GM12878 (cell line): ENCODE measurements at regions not wholly inside any gene's neighbourhood (a gene's known extent, or its start where the extent isn't known, plus 50 kb on each side); places are given as distances from the start of the nearest gene placed in this dataset.

ENCODE experiments used
- ATAC-seq: fragments of 200-7000 bp; cut with Tn5 transposase; 3 replicates; pipeline ENCODE4 v1.9.1; 2020; ENCODE audit warnings: mild to moderate bottlenecking, moderate library complexity
- BruUV-seq: library from RNA; stranded (reverse); fragments of 400-500 nt; replicated peaks from 2 replicates; lab custom pipeline; 2021; lab: Mats Ljungman, UMichigan
- CTCF ChIA-PET: fragments of 300-600 bp; sonication (Branson Sonifier 250); formaldehyde crosslinking; extraction: SDS; loops from one replicate; lab custom pipeline; 2021; ENCODE audit warnings: inconsistent platforms; lab: Yijun Ruan, JAX
- POLR2A ChIA-PET: fragments of 350-600 bp; formaldehyde crosslinking; extraction: SDS; loops from one replicate; lab custom pipeline; 2021; ENCODE audit warnings: inconsistent platforms; lab: Charles Lee
- RAD21 ChIA-PET: fragments of 300-600 bp; sonication (Branson Sonifier 250); formaldehyde crosslinking; loops from one replicate; lab custom pipeline; 2023; ENCODE audit warnings: antibody characterized with exemption; ENCODE audit not compliant: unreplicated experiment; lab: Charles Lee
- SMC1A ChIA-PET: fragments of 300-600 bp; sonication (Branson Sonifier 250); formaldehyde crosslinking; loops from one replicate; lab custom pipeline; 2023; ENCODE audit not compliant: unreplicated experiment, uncharacterized antibody; lab: Charles Lee
- DNase-seq: peaks from one replicate; pipeline ENCODE4 v3.0.0-alpha.2; 2011; ENCODE audit warnings: low read depth, low spot score
- FAIRE-seq: peaks from 3 replicates; lab custom pipeline; 2011; peaks lifted over from hg19 to GRCh38; lab: Jason Lieb, UNC
- H2AFZ ChIP-seq: 2 replicates; pipeline ENCODE4 v1.6.0; 2011; ENCODE audit warnings: low read depth, low read length, control low read depth; ENCODE audit not compliant: control insufficient read depth
- H3K27ac ChIP-seq: 2 replicates; pipeline ENCODE4 v1.5.1; 2011; ENCODE audit warnings: control low read depth; ENCODE audit not compliant: control insufficient read depth, insufficient read depth
- H3K27me3 ChIP-seq, 2 experiments: replicated peaks in 1 of 2; 2 replicates each; pipeline versions ENCODE4 v1.6.0 to v1.6.1; 2011; ENCODE audit warnings: low read length in 1 of 2; ENCODE audit not compliant: control insufficient read depth in 2 of 2, insufficient read depth in 2 of 2
- H3K36me3 ChIP-seq, 2 experiments: 2 replicates each; pipeline ENCODE4 v1.5.1; 2011; ENCODE audit warnings: low read length in 1 of 2; ENCODE audit not compliant: control insufficient read depth in 2 of 2, insufficient read depth in 2 of 2
- H3K4me1 ChIP-seq: 2 replicates; pipeline ENCODE4 v1.6.1; 2011; ENCODE audit warnings: mild to moderate bottlenecking, low read length, moderate library complexity, mixed read lengths; ENCODE audit not compliant: control insufficient read depth, insufficient read depth
- H3K4me2 ChIP-seq: 2 replicates; pipeline ENCODE4 v1.6.0; 2011; ENCODE audit warnings: control low read depth; ENCODE audit not compliant: control insufficient read depth, insufficient read depth
- H3K4me3 ChIP-seq: fragments of 200-600 bp; sonication (generic); 2 replicates; pipeline ENCODE4 v1.5.1; 2016
- H3K79me2 ChIP-seq: 2 replicates; pipeline ENCODE4 v1.6.0; 2011; ENCODE audit warnings: low read length; ENCODE audit not compliant: control insufficient read depth, insufficient read depth
- H3K9ac ChIP-seq: 2 replicates; pipeline ENCODE4 v1.8.0; 2011; ENCODE audit warnings: low read length, control low read depth, mixed read lengths; ENCODE audit not compliant: control insufficient read depth, insufficient read depth
- H3K9me3 ChIP-seq: replicated peaks from 3 replicates; pipeline ENCODE4 v1.5.1; 2011; ENCODE audit warnings: mild to moderate bottlenecking, low read length; ENCODE audit not compliant: control insufficient read depth, insufficient read depth
- H4K20me1 ChIP-seq: 2 replicates; pipeline ENCODE4 v1.6.0; 2011; ENCODE audit not compliant: control insufficient read depth, insufficient read depth
- CREM ChIP-seq: IDR thresholded peaks from 2 replicates; pipeline ENCODE4 v1.6.1; 2014; ENCODE audit warnings: antibody characterized with exemption, low read depth
- DPF2 ChIP-seq: fragments of 450-650 bp; IDR thresholded peaks from 2 replicates; pipeline ENCODE4 v1.6.1; 2017; ENCODE audit warnings: mild to moderate bottlenecking
- SKIL ChIP-seq: fragments of 450-650 bp; IDR thresholded peaks from 2 replicates; pipeline ENCODE4 v1.6.1; 2017; ENCODE audit warnings: mild to moderate bottlenecking, low read depth, inconsistent platforms; ENCODE audit not compliant: poor library complexity, severe bottlenecking
- SREBF2 ChIP-seq: IDR thresholded peaks from 2 replicates; pipeline ENCODE4 v1.6.1; 2012; ENCODE audit warnings: mild to moderate bottlenecking, low read length
- SUZ12 ChIP-seq: fragments of 200-600 bp; sonication (generic); IDR thresholded peaks from one replicate; pipeline ENCODE4 v1.6.1; 2018; ENCODE audit warnings: antibody characterized with exemption, mild to moderate bottlenecking; ENCODE audit not compliant: unreplicated experiment
- TCF3 ChIP-seq: IDR thresholded peaks from 2 replicates; pipeline ENCODE4 v1.6.1; 2012; ENCODE audit warnings: low read depth, mild to moderate bottlenecking, low read length, borderline replicate concordance; ENCODE audit not compliant: insufficient read depth
- ZNF687 ChIP-seq: fragments of 450-650 bp; IDR thresholded peaks from 2 replicates; pipeline ENCODE4 v1.6.1; 2017; ENCODE audit warnings: mild to moderate bottlenecking, moderate library complexity
- WGBS: methylation state at CpG from one replicate; pipeline ENCODE4 v1.1.6; 2016; ENCODE audit warnings: low lambda C conversion rate; ENCODE audit not compliant: insufficient replicate concordance, insufficient coverage; ENCODE audit errors: missing lambda C conversion rate; 5-methylcytosine and 5-hydroxymethylcytosine counted together
- in situ Hi-C: fragments of 300-500 bp; cut with MboI; formaldehyde crosslinking; loops from 9 replicates; pipeline ENCODE4 v1.14.3; 2018; ENCODE audit warnings: mixed read lengths
- intact Hi-C: fragments of 100-400 bp; cut with micrococcal nuclease; formaldehyde crosslinking; loops from one replicate; pipeline ENCODE4 v1.14.2; 2022; ENCODE audit not compliant: unreplicated experiment

- SMC1A ChIA-PET = no interaction called here
- Histone ChIP-seq H3K4me2 (no peak overlapping the region), H3K4me1 (no peaks in the 10 kb centered on the region), H4K20me1 (no peaks in the 10 kb centered on the region), H3K79me2 (no peaks in the 10 kb centered on the region), H3K27me3 (peaks cover 10 to 19% of the 10 kb centered on the region in 2 experiments), H2AFZ (no peak overlapping the region), H3K9ac (no peak overlapping the region), H3K9me3 (no peaks in the 10 kb centered on the region), H3K4me3 (no peak overlapping the region), H3K36me3 (no peaks in the 10 kb centered on the region), H3K27ac (no peak overlapping the region)
- TF ChIP-seq SUZ12 = peak; percentile 68
- no peak for TF ChIP-seq DPF2
- 2% methylated on average over 46 of the region's 93 CpGs for WGBS
- in situ Hi-C loops = no loop called here
- DNase-seq = no peak
- intact Hi-C loops = loop anchor here (10.0 kb wide), 1 partner anchor 122 kb away; no protein-coding TSS in a partner anchor
- POLR2A ChIA-PET = interaction anchor here (1.0 kb wide), 1 partner anchor 36 kb away, joined by 3 read pairs; no protein-coding TSS in a partner anchor
- FAIRE-seq = no peak
- ATAC-seq = no peak
- RAD21 ChIA-PET = no interaction called here
- BruUV-seq = no TSS peak
- CTCF ChIA-PET = no interaction called here
Measured at GRCh38 chr9:129482521-129483414, 138.1 kb downstream of the C9orf50 start.

GRCh38 chr9:129481810-129482511, 138.9 kb downstream of the C9orf50 start:
- Histone ChIP-seq H3K9ac (no peak overlapping the region), H3K36me3 (no peaks in the 10 kb centered on the region), H3K4me2 (no peak overlapping the region), H3K4me3 (no peak overlapping the region), H2AFZ (no peak overlapping the region), H3K79me2 (no peaks in the 10 kb centered on the region), H4K20me1 (no peaks in the 10 kb centered on the region), H3K27ac (no peak overlapping the region), H3K4me1 (no peaks in the 10 kb centered on the region), H3K27me3 (peaks cover 8 to 19% of the 10 kb centered on the region in 2 experiments; a peak in 3 of 4 replicates), H3K9me3 (no peaks in the 10 kb centered on the region)
- in situ Hi-C loops = no loop called here
- WGBS = 54% methylated on average over 39 of the region's 55 CpGs
- ChIA-PET RAD21 (no interaction called here), CTCF (no interaction called here), SMC1A (no interaction called here), POLR2A (no interaction called here)
- intact Hi-C loops = loop anchor here (10.0 kb wide), 1 partner anchor 123 kb away; no protein-coding TSS in a partner anchor
- FAIRE-seq (no peak), DNase-seq (no peak), ATAC-seq (no peak)
- no TSS peak for BruUV-seq
- TF ChIP-seq CREM = no peak
- TF ChIP-seq TCF3 = no peak
- TF ChIP-seq SREBF2 = no peak
- TF ChIP-seq ZNF687 = no peak
- TF ChIP-seq SKIL = no peak
